HL-60 (cell line): ENCODE measurements at regions not wholly inside any gene's neighbourhood (a gene's known extent, or its start where the extent isn't known, plus 50 kb on each side); places are given as distances from the start of the nearest gene placed in this dataset.

Experiments used
- DNase-seq, 2 experiments: peaks; one replicate each; pipeline ENCODE4 v3.0.0-alpha.2; 2010 to 2020; ENCODE audit warnings: low read depth in 1 of 2, low spot score in 1 of 2
- H3K27ac ChIP-seq: fragments of 250-450 bp; sonication (Bioruptor Pico); replicated peaks from 2 replicates; pipeline ENCODE4 v1.5.1; 2020; ENCODE audit warnings: mild to moderate bottlenecking, moderate library complexity
- H3K27me3 ChIP-seq: fragments of 250-450 bp; sonication (Bioruptor Pico); 2 replicates; pipeline ENCODE4 v1.5.1; 2021; ENCODE audit warnings: mild to moderate bottlenecking, moderate library complexity; ENCODE audit not compliant: insufficient read depth, poor library complexity, severe bottlenecking
- H3K4me3 ChIP-seq: replicated peaks from 2 replicates; pipeline ENCODE4 v1.5.1; 2011; ENCODE audit warnings: mild to moderate bottlenecking, control low read depth, low read length; ENCODE audit not compliant: insufficient read depth
- GABPA ChIP-seq: IDR thresholded peaks from 2 replicates; pipeline ENCODE4 v1.6.1; 2012; ENCODE audit warnings: low read depth
- POLR2AphosphoS5 ChIP-seq: IDR thresholded peaks from 2 replicates; pipeline ENCODE4 v1.6.1; 2012; ENCODE audit warnings: low read depth
- SPI1 ChIP-seq: IDR thresholded peaks from 2 replicates; pipeline ENCODE4 v1.6.1; 2012; ENCODE audit warnings: low read depth, mild to moderate bottlenecking, borderline replicate concordance
- TF ChIP-seq, protein P1 (sequence below): IDR thresholded peaks from 2 replicates; pipeline ENCODE4 v1.6.1; 2012; ENCODE audit warnings: low read depth; ENCODE audit not compliant: insufficient replicate concordance
- TF ChIP-seq, protein P2 (sequence below): IDR thresholded peaks from one replicate; pipeline ENCODE4 v1.5.1; 2011; ENCODE audit warnings: low read length, control low read depth, inconsistent platforms; ENCODE audit not compliant: insufficient read depth

DNA sequence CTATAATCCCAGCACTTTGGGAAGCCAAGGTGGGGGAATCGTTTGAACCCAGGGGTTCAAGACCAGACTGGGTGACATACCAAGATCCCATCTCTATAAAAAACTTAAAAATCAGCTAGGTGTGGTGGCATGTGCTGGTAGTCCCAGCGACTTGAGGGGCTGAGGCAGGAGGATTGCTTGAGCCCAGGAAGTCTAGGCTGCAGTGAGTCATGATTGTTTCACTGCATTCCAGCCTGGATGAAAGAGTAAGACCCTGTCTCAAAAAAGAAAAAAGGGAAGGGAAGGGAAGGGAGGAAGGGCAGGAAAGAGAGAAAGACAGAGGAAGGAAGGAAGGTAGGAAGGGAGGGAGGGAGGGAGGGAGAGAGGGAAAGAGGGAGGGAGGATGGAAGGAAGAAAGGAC, 133.7 kb upstream of the LRRN1 start:
- no peak for TF ChIP-seq SPI1
- TF ChIP-seq, protein P1, sequence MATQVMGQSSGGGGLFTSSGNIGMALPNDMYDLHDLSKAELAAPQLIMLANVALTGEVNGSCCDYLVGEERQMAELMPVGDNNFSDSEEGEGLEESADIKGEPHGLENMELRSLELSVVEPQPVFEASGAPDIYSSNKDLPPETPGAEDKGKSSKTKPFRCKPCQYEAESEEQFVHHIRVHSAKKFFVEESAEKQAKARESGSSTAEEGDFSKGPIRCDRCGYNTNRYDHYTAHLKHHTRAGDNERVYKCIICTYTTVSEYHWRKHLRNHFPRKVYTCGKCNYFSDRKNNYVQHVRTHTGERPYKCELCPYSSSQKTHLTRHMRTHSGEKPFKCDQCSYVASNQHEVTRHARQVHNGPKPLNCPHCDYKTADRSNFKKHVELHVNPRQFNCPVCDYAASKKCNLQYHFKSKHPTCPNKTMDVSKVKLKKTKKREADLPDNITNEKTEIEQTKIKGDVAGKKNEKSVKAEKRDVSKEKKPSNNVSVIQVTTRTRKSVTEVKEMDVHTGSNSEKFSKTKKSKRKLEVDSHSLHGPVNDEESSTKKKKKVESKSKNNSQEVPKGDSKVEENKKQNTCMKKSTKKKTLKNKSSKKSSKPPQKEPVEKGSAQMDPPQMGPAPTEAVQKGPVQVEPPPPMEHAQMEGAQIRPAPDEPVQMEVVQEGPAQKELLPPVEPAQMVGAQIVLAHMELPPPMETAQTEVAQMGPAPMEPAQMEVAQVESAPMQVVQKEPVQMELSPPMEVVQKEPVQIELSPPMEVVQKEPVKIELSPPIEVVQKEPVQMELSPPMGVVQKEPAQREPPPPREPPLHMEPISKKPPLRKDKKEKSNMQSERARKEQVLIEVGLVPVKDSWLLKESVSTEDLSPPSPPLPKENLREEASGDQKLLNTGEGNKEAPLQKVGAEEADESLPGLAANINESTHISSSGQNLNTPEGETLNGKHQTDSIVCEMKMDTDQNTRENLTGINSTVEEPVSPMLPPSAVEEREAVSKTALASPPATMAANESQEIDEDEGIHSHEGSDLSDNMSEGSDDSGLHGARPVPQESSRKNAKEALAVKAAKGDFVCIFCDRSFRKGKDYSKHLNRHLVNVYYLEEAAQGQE, result no peak
- no peak for TF ChIP-seq POLR2AphosphoS5
- no peak for TF ChIP-seq GABPA
- TF ChIP-seq, protein P2, sequence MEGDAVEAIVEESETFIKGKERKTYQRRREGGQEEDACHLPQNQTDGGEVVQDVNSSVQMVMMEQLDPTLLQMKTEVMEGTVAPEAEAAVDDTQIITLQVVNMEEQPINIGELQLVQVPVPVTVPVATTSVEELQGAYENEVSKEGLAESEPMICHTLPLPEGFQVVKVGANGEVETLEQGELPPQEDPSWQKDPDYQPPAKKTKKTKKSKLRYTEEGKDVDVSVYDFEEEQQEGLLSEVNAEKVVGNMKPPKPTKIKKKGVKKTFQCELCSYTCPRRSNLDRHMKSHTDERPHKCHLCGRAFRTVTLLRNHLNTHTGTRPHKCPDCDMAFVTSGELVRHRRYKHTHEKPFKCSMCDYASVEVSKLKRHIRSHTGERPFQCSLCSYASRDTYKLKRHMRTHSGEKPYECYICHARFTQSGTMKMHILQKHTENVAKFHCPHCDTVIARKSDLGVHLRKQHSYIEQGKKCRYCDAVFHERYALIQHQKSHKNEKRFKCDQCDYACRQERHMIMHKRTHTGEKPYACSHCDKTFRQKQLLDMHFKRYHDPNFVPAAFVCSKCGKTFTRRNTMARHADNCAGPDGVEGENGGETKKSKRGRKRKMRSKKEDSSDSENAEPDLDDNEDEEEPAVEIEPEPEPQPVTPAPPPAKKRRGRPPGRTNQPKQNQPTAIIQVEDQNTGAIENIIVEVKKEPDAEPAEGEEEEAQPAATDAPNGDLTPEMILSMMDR, result no peak
- Histone ChIP-seq H3K27me3 (no peaks in the 10 kb centered on the region), H3K4me3 (no peak overlapping the region), H3K27ac (no peak overlapping the region)
- DNase-seq, result no peak

DNA sequence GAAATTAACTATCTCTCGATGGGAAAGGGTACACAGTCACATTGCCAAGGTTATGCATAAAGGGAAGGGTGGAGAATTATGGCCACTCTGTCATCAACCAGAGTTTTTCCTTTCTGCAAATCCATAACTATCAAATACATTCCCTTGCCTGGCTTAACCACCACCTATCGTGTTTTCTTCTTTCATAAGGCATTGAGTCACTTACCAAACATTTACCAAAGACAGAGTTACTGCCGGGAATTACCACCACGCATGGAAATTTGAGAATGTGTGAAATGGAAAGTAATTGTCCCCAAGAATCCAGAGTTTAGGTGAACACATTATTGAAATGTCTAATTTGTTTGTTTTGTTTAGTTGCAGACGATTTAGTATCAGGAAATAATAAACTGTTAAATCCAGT, 134.3 kb upstream of the LRRN1 start:
- no peaks in the 10 kb centered on the region for H3K27me3 ChIP-seq
- H3K4me3 ChIP-seq, result no peak overlapping the region
- H3K27ac ChIP-seq, result no peak overlapping the region
- TF ChIP-seq, protein P2, result no peak
- TF ChIP-seq SPI1 (no peak), GABPA (no peak), POLR2AphosphoS5 (no peak)
- TF ChIP-seq, protein P1, result no peak
- DNase-seq, result no peak

DNA sequence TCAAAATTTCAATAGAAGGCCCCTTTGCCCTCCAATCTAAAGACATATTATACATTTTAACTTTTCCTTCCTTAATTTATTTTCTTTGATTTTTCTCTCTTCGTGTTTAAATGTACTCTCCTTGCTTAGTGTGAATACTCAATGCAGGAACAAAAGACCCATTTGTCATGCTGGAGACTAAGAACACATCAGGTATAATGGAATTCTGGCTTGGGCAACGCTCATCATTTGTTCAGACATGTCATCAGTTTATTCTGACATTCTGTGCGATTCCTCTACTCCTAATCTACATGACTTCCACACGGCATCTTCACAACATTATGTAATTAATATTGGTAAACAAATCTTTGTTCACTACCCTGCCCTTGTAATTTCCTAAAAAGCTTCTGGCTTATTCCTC, 136.6 kb upstream of the LRRN1 start:
- TF ChIP-seq GABPA (no peak), SPI1 (no peak), POLR2AphosphoS5 (no peak)
- TF ChIP-seq, protein P1, result no peak
- TF ChIP-seq, protein P2, result no peak
- Histone ChIP-seq H3K27ac (no peak overlapping the region), H3K27me3 (no peaks in the 10 kb centered on the region), H3K4me3 (no peak overlapping the region)
- DNase-seq, result no peak
